A673 (cell line): ENCODE measurements at regions not wholly inside any gene's neighbourhood (a gene's known extent, or its start where the extent isn't known, plus 50 kb on each side); places are given as distances from the start of the nearest gene placed in this dataset.

Source experiments
- EZH2 ChIP-seq: fragments of 200-600 bp; sonication (generic); IDR thresholded peaks from 2 replicates; pipeline ENCODE4 v1.6.1; 2017; ENCODE audit warnings: borderline replicate concordance, low read depth, mild to moderate bottlenecking, mixed read lengths, antibody characterized with exemption, low read length; ENCODE audit not compliant: poor library complexity, severe bottlenecking
- TF ChIP-seq, protein P1 (sequence below): fragments of 300-800, 200-600 bp; sonication (generic); conservative IDR thresholded peaks from 2 replicates; pipeline ENCODE4 v1.5.1; 2017; ENCODE audit warnings: low read depth, mild to moderate bottlenecking, antibody characterized with exemption, low read length, moderate library complexity, mixed read lengths

DNA sequence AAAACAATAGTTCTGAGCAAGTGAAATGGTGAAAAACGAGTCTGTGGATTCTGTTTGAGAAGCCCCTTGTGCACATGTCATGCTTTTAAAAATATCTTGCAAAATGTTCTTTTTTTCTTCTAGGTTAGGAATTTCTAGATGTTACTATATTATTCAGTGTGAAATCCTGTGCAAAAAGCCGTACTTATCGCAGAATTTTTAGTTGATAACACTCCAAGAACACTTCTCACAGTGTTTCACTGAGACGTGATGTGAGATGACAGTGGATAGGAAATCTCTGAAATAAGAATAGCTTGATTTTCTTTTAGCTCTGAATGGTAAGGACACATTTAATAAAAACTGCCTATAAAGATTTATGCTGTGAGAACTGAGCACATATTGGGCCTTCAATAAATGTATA, 234.5 kb downstream of the SNAPC1 start:
- TF ChIP-seq EZH2: no peak
- TF ChIP-seq, protein P1, sequence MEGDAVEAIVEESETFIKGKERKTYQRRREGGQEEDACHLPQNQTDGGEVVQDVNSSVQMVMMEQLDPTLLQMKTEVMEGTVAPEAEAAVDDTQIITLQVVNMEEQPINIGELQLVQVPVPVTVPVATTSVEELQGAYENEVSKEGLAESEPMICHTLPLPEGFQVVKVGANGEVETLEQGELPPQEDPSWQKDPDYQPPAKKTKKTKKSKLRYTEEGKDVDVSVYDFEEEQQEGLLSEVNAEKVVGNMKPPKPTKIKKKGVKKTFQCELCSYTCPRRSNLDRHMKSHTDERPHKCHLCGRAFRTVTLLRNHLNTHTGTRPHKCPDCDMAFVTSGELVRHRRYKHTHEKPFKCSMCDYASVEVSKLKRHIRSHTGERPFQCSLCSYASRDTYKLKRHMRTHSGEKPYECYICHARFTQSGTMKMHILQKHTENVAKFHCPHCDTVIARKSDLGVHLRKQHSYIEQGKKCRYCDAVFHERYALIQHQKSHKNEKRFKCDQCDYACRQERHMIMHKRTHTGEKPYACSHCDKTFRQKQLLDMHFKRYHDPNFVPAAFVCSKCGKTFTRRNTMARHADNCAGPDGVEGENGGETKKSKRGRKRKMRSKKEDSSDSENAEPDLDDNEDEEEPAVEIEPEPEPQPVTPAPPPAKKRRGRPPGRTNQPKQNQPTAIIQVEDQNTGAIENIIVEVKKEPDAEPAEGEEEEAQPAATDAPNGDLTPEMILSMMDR: no peak
